Smooth muscle cell of the brain vasculature (primary cell): ENCODE measurements at regions not wholly inside any gene's neighbourhood (a gene's known extent, or its start where the extent isn't known, plus 50 kb on each side); places are given as distances from the start of the nearest gene placed in this dataset.

Experiments used
- DNase-seq: peaks from one replicate; pipeline ENCODE4 v3.0.0-alpha.2; 2012; ENCODE audit warnings: low read depth, low spot score

GRCh38 chr3:110093411-110093810 lies 756.1 kb upstream of the DPPA4 start:
- DNase-seq, result no peak

DNA sequence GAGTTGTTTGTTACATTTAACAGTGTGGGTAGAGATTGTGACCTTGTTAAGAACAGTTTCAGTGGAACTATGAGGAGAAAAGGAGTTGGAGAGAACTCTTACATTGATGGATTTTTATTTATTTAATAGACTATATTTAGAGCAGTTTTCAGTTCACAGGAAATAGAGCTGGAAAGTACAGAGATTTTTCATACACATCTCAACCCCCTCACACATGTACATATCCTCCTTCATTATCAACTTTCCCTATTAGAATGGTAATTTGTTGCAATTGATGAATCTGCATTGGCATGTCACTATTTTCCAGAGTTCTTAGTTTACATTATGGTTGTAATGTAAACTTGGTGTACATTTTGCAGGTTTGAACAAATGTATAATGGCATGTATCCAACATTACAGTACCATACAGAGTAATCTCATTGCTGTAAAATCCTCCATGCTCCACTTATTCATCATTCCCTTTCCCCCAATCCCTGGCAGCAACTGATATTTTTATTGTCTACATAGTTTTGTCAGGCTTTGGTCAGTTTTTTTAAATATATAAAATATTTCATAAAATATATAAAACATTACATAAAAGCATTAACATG lies 756.6 kb upstream of the DPPA4 start:
- DNase-seq, result no peak

GRCh38 chr3:110099711-110100110 lies 762.4 kb upstream of the DPPA4 start:
- DNase-seq, result no peak

- DNase-seq, result no peak
These were observed 764.0 kb upstream of the DPPA4 start for GRCh38 chr3:110101361-110101760.

DNA sequence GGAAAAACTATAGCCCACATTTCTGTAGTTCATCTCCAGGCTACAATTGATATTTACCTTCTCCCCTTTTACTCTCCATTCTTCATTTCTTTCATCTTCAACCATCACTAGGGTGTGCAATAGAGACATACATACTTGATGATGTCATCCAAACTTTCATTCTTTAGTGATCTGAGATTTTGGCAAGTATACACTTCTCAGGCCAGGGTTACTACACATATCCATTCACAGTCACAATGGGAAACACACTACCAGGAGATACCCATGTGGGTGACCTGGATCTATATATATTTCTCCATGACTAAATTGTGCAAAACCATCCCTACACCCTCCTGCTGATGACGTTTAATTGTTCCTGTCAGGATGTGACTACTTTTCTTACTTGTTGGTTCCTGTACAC lies 769.5 kb upstream of the DPPA4 start:
- no peak for DNase-seq

DNA sequence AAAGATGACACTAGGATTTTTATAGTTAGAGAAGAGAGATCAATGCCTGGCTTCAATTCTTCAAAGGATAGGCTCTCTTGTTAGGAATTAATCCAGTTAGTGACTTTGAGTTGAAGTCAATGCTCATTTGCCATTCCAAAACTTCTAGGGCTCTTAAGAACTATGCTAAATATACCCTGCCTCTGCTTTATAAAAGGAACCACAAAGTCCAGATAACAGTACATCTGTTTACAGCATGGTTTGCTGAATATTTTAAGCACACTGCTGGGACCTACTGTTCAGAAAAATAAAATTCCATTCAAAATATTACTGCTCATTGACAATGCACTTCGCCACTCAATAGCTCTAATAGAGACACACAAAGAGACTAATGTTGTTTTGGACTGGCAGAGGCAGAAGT lies 786.6 kb upstream of the DPPA4 start:
- DNase-seq, result no peak

DNA sequence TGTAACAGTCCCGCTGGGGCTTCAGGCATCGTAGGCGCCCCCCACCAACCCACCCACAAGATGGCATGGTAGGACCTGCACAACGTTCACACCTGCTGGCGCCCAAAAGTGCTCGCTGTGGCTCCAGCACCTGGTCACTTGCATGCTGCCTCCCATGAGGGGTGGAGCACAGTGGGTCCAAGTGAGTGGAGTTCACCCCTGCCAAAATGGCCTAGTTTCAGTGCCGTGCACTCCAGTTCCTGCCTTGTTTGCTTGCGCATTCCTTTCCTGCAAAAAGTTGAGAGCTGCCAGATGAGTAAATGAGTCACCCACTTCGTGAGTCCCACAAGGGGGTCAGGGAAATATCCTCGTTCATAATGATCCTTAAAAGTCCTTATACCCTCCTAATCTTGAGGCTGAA lies 788.7 kb upstream of the DPPA4 start:
- no peak for DNase-seq

- no peak for DNase-seq
These were observed 796.6 kb upstream of the DPPA4 start for GRCh38 chr3:110133971-110134370.

- DNase-seq, result no peak
These were observed 801.7 kb upstream of the DPPA4 start for GRCh38 chr3:110139048-110139447.

GRCh38 chr3:110139821-110140220 lies 802.5 kb upstream of the DPPA4 start:
- no peak for DNase-seq

DNA sequence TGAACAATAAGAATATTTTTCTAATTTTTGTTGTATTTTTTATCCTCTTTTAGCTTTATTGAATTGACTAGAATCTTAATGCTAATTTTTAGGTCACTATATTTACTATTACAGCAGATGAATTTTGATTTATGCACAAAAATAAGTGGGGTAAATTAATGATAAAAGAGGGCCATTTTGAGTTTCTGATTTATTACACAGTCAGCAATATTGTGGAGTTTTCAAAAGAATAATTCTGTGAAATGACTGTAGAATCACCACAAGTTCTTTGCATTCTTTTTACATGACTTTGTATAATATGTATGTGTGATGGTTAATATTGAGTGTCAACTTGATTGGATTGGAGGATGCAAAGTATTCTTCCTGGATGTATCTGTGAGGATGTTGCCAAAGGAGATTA lies 812.4 kb upstream of the DPPA4 start:
- DNase-seq, result no peak

DNA sequence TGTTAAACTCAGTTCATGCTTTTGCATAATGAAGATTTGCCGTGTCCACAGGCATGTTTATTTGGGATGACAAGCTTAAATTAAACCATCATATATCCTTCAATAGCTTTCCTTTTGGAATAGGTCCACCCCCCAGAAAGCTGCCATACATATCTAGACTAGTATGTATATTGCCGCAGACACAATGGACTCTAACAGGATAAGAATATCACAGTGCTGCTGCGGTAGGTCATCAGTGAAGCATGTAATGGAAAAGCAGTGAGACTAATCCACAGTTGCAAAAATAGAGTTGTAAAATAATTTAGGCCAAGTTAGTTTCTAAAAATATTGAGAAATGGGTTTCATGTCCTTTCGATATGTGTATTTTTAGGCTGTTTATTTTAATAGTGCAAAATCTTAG lies 819.9 kb upstream of the DPPA4 start:
- DNase-seq, result no peak

DNA sequence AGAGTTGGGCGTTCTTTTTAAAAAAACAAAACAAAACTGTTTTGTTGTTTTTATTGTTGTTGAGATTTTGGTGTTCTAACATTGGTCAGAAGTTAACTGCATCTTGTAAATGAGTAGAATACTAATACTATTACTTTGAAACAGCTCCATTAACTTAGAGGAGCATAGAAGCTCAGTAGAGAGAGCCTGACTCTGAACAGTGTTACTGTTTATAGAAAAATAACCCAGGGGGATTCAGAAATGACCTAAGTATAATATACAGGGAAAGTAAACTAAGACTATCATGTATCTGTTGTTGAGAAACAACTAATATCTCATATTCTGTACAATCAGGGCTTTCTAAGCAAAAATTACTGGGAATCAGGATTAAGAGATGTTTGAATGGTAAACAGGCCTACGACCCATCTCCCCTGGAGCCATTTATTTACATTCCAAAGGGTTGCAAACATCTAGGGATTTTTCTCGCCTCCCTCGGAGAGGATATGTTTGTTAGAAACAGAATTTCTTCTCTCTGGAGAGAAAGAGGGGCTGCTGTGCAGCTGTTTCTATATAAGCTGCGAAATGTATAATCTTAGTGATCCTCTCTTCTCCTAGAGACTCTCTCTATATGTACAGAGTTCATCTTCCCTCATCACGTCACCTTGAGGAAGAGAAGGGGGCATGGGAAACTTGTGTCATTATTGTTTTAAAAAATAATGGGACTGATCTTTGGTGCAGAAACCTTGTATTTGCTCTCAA lies 827.5 kb upstream of the DPPA4 start:
- no peak for DNase-seq

DNA sequence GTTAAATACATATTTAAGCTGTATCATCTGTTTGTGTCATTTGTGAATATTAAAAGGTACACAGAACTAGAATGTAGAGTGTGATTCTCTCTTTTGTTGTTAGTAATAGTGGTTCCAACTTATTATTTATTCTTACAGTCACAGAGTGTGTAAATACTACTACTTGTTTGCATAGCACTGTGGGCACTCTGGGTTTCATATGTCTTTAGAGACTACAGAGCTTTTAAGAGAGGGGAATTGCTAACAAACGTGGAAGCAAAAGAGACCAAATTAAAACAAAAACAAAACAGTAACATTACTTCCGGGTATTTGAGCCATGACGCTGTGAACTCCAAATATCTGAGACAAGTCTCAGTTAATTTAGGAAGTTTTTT lies 828.0 kb upstream of the DPPA4 start:
- DNase-seq, result no peak

DNA sequence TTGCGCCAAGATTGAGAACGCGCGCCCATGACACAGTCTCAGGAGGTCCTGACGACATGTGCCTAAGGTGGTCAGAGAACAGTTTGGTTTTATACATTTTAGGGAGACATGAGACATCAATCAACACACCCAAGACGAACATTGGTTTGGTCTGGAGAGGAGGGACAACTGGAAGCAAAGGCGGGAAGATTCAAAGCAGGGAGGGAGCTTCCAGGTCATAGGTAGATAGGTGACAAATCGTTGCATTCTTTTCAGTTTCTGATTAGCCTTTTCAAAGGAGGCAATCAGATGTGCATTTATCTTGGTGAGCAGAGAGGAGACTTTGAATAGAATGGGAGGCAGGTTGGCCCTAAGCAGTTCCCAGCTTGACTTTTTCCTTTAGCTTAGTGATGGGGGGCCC lies 828.4 kb upstream of the DPPA4 start:
- DNase-seq, result no peak

- no peak for DNase-seq
These were observed 829.4 kb upstream of the DPPA4 start for GRCh38 chr3:110166791-110167190.

- DNase-seq, result no peak
These were observed 837.6 kb upstream of the DPPA4 start for GRCh38 chr3:110174908-110175307.

GRCh38 chr3:110178965-110179364 lies 841.6 kb upstream of the DPPA4 start:
- DNase-seq, result no peak

- DNase-seq, result peak; percentile 33
These were observed 843.4 kb upstream of the DPPA4 start for GRCh38 chr3:110180733-110181132.

DNA sequence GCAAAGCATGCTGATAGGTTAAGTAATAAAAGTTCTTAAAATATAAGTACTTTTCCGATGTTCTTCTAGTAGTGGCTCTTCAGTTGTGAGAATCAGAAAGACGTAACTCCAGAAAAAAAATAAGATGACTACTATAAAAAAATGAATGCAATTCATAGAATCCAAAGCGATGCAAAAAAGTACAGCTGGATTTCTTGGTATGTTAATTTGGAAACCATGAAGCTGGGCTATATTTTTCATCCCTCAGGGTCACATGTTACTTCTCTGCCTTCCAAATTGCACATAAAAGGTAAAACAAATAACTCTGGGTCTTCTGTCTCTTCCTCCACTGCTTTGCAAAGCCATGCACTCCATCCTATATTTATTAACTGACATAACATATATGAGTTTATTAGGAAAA lies 843.9 kb upstream of the DPPA4 start:
- DNase-seq, result no peak

GRCh38 chr3:110184536-110184935 lies 847.2 kb upstream of the DPPA4 start:
- no peak for DNase-seq

DNA sequence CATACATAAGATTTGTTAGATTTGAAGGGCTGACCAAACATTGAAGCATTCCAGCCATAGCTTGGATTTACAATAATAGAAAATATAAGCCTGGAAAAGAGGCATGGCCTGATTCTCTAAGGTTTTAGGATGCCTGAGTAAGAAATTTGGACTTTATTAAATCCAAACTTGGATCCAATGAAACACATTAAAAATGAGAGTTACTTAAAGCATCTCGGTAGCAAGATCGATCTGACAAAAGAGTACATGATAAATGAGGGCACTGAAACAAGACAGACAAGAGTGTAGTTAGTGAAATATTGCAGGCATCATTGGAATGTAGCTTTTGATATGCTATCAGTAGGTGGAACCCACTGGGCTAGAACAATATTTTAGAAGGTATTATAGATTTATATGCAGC lies 855.7 kb upstream of the DPPA4 start:
- no peak for DNase-seq

GRCh38 chr3:110198717-110199587 lies 861.6 kb upstream of the DPPA4 start:
- DNase-seq, result no peak
